BLaER1 treated with 17β-estradiol and CSF1 and Interleukin-3, amounts not matched to agents 10 nM and 100 nM (cell line): ENCODE measurements at regions not wholly inside any gene's neighbourhood (a gene's known extent, or its start where the extent isn't known, plus 50 kb on each side); places are given as distances from the start of the nearest gene placed in this dataset.

Experiments used
- H3K27ac ChIP-seq, 11 experiments: shearing (Covaris generic); formaldehyde crosslinking; 2 replicates each; pipeline ENCODE4 v1.8.1; 2022
- H3K27me3 ChIP-seq, 11 experiments: shearing (Covaris generic); formaldehyde crosslinking; 2 replicates each; pipeline ENCODE4 v1.8.1; 2022
- H3K36me3 ChIP-seq, 11 experiments: shearing (Covaris generic); formaldehyde crosslinking; 2 replicates each; pipeline ENCODE4 v1.8.1; 2022
- H3K4me1 ChIP-seq, 10 experiments: shearing (Covaris generic); formaldehyde crosslinking; 2 replicates each; pipeline ENCODE4 v1.8.1; 2022
- H3K4me2 ChIP-seq, 11 experiments: shearing (Covaris generic); formaldehyde crosslinking; 2 replicates each; pipeline ENCODE4 v1.8.1; 2022
- H3K4me3 ChIP-seq, 10 experiments: shearing (Covaris generic); formaldehyde crosslinking; 2 replicates each; pipeline ENCODE4 v1.8.1; 2022
- H3K9ac ChIP-seq, 11 experiments: shearing (Covaris generic); formaldehyde crosslinking; 2 replicates each; pipeline ENCODE4 v1.8.1; 2022
- H3K9me3 ChIP-seq, 11 experiments: shearing (Covaris generic); formaldehyde crosslinking; replicated peaks in 1 of 11; 2 replicates each; pipeline ENCODE4 v1.8.1; 2022
- H4K20me1 ChIP-seq, 11 experiments: shearing (Covaris generic); formaldehyde crosslinking; 2 replicates each; pipeline ENCODE4 v1.8.1; 2022
- Cebpa-rat ChIP-seq, 11 experiments: shearing (Covaris generic); IDR thresholded peaks; 2 replicates each; pipeline ENCODE4 v1.8.1; 2022

DNA sequence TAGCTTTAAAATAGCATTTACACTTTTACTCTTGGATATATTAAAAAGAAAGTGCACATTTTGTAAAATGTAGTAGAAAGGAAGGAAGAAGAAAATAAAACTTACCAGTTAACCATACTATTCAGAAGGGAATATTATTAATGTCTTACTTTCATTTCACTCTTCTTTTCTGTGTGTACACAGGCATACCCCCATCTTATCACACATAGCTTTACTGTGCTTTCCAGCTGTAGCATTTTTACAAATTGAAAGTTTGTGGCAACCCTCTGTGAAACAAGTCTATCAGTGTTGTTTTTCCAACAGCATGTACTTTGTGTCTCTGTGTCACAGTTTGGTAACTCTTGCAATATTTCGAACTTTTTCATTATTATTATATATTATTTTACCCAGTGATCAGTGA, 314.5 kb downstream of the UTRN start:
- H3K4me3 ChIP-seq = no peak overlapping the region
- H3K27me3 ChIP-seq = no peaks in the 10 kb centered on the region
- H4K20me1 ChIP-seq = no peaks in the 10 kb centered on the region
- H3K27ac ChIP-seq = no peak overlapping the region
- no peak for TF ChIP-seq Cebpa-rat (IDR thresholded peaks at IDR 0.05)
- H3K4me1 ChIP-seq = peaks cover 0 to 17% (median under 1%) of the 10 kb centered on the region in 10 experiments; a peak in 6 of 20 replicates
- H3K36me3 ChIP-seq = peaks cover 23 to 76% (median 40%) of the 10 kb centered on the region in 11 experiments; a peak in 21 of 22 replicates
- H3K9me3 ChIP-seq = peaks cover 19 to 30% (median 27%) of the 10 kb centered on the region in 11 experiments
- H3K4me2 ChIP-seq = no peak overlapping the region
- no peak overlapping the region for H3K9ac ChIP-seq

DNA sequence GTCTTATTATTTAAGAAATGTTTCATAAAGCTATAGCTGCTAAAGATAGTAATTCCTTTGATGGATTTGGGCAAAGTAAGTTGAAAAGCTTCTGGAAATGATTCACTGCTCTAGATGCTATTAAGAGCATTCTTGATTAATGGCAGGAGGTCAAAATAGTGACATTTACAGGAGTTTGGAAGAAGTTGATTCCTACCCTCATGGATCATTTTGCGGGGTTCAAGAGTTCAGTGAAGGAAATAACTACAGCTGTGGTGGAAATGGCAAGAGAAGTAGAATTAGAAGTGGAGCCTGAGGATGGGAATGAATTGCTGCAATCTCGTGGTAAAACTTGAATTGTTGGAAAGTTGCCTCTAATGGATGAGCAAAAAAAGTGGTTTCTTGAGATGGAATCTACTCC, 316.1 kb downstream of the UTRN start:
- Histone ChIP-seq H3K4me3 (no peak overlapping the region), H3K4me2 (no peak overlapping the region), H3K4me1 (peaks cover 0 to under 1% (median 0%) of the 10 kb centered on the region in 10 experiments; a peak in 2 of 20 replicates), H3K27ac (no peak overlapping the region), H3K9me3 (peaks cover 19 to 30% (median 27%) of the 10 kb centered on the region in 11 experiments), H3K27me3 (no peaks in the 10 kb centered on the region), H3K36me3 (peaks cover 25 to 66% (median 40%) of the 10 kb centered on the region in 11 experiments; a peak in 21 of 22 replicates), H3K9ac (no peak overlapping the region), H4K20me1 (no peaks in the 10 kb centered on the region)
- no peak for TF ChIP-seq Cebpa-rat (IDR thresholded peaks at IDR 0.05)

DNA sequence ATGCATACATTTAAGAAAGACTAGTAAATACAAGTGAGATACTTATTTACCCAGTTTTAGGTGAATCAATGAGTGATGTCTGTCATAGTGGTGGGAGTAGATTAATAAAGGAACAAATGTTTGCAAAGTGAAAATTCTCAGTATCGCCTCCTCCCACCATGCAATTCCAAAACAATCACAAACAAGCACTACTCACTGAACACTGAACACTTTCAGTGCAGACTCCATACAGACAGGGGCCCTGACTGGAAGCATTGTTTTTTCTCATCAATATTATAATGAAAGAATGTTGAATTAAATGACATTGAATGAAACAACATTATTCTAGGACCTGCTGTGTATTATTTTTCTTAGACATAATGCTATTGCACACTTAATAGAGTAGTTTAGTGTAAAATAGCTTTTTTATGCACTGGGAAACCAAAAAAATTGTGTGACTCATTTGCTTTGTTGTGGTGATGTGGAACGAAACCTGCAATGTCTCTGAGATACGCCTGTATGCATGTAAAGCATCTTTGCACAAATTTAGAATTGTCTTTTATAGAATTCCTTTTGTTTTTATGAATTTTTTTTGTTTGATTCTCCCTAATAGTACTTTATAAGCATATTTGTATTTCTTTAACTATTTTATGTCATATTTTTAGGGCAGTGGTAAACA, 317.5 kb downstream of the UTRN start:
- peaks cover 31 to 69% (median 47%) of the 10 kb centered on the region in 11 experiments; a peak in 21 of 22 replicates for H3K36me3 ChIP-seq
- H3K9me3 ChIP-seq = peaks cover 19 to 36% (median 29%) of the 10 kb centered on the region in 11 experiments
- no peaks in the 10 kb centered on the region; a peak in 1 of 22 replicates for H4K20me1 ChIP-seq
- no peak overlapping the region for H3K9ac ChIP-seq
- no peak for TF ChIP-seq Cebpa-rat (IDR thresholded peaks at IDR 0.05)
- H3K4me2 ChIP-seq = no peak overlapping the region
- H3K27me3 ChIP-seq = no peaks in the 10 kb centered on the region
- no peak overlapping the region for H3K27ac ChIP-seq
- H3K4me1 ChIP-seq = peaks cover 1 to 12% (median 3%) of the 10 kb centered on the region in 10 experiments; a peak in 16 of 20 replicates
- H3K4me3 ChIP-seq = no peak overlapping the region

DNA sequence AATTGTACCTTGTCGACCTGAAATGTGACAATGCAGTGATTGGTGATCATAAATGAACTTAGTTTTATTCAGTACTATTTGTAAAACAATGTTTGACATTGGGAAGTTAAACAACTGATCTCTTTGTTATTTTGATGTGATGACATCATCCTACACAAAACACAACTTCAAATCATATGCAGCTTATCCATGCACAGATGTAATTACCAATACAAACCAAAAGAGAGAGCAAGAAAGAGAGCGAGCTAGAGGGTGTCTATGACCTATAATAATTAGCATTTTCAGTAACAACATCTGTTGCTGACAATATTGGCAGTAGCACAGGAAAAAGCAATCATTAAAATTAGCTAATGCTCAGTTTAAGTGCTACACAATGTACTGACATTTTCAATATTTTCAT, 320.9 kb downstream of the UTRN start:
- no peaks in the 10 kb centered on the region; a peak in 1 of 22 replicates for H4K20me1 ChIP-seq
- no peak overlapping the region for H3K27ac ChIP-seq
- peaks cover 14 to 30% (median 19%) of the 10 kb centered on the region in 10 experiments for H3K4me1 ChIP-seq
- H3K36me3 ChIP-seq = peaks cover 17 to 64% (median 33%) of the 10 kb centered on the region in 11 experiments; a peak in 19 of 22 replicates
- H3K9me3 ChIP-seq = peaks cover 2 to 44% (median 26%) of the 10 kb centered on the region in 11 experiments; a peak in 20 of 22 replicates
- TF ChIP-seq Cebpa-rat (IDR thresholded peaks at IDR 0.05) = no peak
- H3K4me2 ChIP-seq = no peak overlapping the region
- H3K9ac ChIP-seq = no peak overlapping the region
- no peak overlapping the region for H3K4me3 ChIP-seq
- no peaks in the 10 kb centered on the region for H3K27me3 ChIP-seq

DNA sequence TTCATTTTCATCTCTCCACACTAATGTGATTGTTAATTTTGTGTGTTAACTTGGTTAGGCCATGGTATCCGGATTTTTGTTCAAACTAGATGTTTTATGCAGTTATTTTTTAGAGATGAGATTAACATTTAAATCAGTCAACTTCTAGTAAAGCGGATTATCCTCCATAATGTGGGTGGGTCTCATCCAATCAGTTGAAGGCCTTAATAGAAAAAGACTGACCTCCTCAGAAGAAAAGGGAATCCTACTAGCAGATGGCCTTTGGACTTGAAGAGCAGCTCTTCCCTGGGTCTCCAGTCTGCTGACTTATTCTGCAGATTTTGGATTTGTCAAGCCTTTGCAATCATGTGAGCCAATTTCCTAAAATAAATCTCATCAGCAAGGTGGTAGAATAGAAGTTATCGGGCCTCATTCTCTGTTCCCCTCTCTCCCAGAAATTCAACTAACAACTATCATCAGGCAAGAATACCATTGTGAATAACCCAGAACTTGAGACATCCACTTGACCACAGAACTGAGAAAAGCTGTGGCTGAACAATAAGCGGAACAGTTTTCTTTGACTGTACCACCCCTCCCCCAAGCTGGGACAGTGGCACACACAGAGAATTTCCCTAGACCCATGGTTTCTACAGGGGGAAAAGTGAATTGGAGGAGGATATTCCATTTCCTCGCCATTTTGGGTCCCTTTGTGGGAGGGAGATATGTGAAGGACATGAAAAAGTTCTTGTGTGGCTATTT, 323.0 kb downstream of the UTRN start:
- Histone ChIP-seq H3K27ac (peak overlapping the region in 10 of 11 experiments; percentile 12 to 67 (median 60); a peak in 16 of 22 replicates), H3K4me3 (peak overlapping the region in 7 of 10 experiments; percentile 6 to 34 (median 13); a peak in 9 of 20 replicates), H4K20me1 (no peaks in the 10 kb centered on the region; a peak in 1 of 22 replicates), H3K9me3 (peaks cover 0 to 36% (median 21%) of the 10 kb centered on the region in 11 experiments; a peak in 16 of 22 replicates), H3K27me3 (no peaks in the 10 kb centered on the region), H3K9ac (peak overlapping the region in 4 of 11 experiments; percentile 2 to 54 (median 18); a peak in 3 of 22 replicates), H3K4me1 (peaks cover 14 to 30% (median 19%) of the 10 kb centered on the region in 10 experiments), H3K36me3 (peaks cover 8 to 50% (median 23%) of the 10 kb centered on the region in 11 experiments; a peak in 17 of 22 replicates), H3K4me2 (peak overlapping the region; percentile 56 to 80 (median 71))
- TF ChIP-seq Cebpa-rat (IDR thresholded peaks at IDR 0.05) = no peak

DNA sequence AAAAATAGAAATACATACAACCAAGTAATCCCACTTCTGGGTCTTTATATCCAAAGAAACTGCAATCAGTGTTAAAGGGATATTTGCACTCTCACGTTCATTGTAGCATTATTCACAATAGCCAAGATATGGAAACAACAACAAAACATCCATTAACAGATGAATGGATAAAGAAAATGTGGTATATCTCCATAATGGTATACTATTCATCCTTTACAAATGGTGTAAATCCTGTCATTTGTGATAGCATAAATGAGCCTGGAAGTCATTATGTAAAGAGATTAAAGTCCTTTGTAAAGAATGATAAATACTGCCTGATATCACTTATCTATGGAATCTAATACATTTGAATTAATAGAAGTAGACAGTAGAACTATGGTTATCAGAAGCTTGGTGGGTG, 327.7 kb downstream of the UTRN start:
- Histone ChIP-seq H3K4me2 (no peak overlapping the region), H3K27ac (no peak overlapping the region), H3K9me3 (peaks cover 0 to 29% (median 21%) of the 10 kb centered on the region in 11 experiments; a peak in 16 of 22 replicates), H3K4me3 (no peak overlapping the region), H3K4me1 (peaks cover 14 to 36% (median 26%) of the 10 kb centered on the region in 10 experiments), H3K9ac (no peak overlapping the region), H3K36me3 (peaks cover 0 to 36% (median 16%) of the 10 kb centered on the region in 11 experiments; a peak in 12 of 22 replicates), H4K20me1 (peaks cover 0 to 7% (median 0%) of the 10 kb centered on the region in 11 experiments; a peak in 2 of 22 replicates), H3K27me3 (no peaks in the 10 kb centered on the region)
- TF ChIP-seq Cebpa-rat (IDR thresholded peaks at IDR 0.05) = no peak

DNA sequence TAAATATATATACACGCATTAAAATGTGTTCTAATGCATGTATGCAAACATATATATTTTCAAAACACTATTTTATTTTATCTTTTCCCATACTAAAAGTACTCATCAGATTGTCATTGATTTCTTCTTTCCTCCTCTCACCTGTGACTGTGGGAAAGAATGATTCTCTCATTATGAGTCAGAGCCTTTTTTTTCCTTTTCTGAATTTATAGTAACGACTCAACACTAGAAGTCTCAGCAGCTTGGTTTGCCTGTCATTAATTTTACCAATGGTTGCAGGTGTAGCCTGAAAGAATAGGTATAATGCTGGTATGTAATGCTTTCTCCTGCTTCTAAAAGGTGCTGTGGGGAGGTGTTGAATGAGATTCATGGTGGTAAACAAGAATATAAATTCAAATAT, 328.7 kb downstream of the UTRN start:
- no peak for TF ChIP-seq Cebpa-rat (IDR thresholded peaks at IDR 0.05)
- H3K27me3 ChIP-seq = no peaks in the 10 kb centered on the region
- H3K4me3 ChIP-seq = no peak overlapping the region
- no peak overlapping the region for H3K4me2 ChIP-seq
- peaks cover 3 to 25% (median 15%) of the 10 kb centered on the region in 10 experiments; a peak in 19 of 20 replicates for H3K4me1 ChIP-seq
- no peak overlapping the region for H3K9ac ChIP-seq
- H3K27ac ChIP-seq = no peak overlapping the region
- H3K9me3 ChIP-seq = peaks cover 0 to 19% (median 12%) of the 10 kb centered on the region in 11 experiments; a peak in 15 of 22 replicates
- peaks cover 0 to 7% (median 0%) of the 10 kb centered on the region in 11 experiments; a peak in 2 of 22 replicates for H4K20me1 ChIP-seq
- H3K36me3 ChIP-seq = peaks cover 0 to 36% (median 11%) of the 10 kb centered on the region in 11 experiments; a peak in 11 of 22 replicates

DNA sequence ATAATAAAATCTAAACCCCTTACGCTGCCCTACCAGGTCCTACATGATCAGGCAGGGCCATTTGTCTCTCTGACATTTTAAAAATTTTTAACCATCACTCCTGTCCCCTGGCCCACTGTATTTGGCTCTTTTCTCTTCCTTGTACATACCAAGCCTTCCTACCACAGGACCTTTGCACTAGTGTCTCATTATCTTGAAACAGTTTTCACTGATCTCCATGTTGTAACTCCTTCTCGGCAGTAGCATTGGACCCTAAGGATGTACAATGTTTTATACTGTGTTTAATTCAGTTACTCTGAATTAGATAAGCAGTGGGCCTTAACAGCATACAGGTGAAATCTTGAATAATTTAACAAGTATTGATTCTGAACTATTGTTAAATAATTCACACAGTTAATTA, 330.7 kb downstream of the UTRN start:
- Histone ChIP-seq H3K27ac (no peak overlapping the region), H3K4me2 (peak overlapping the region in 4 of 11 experiments; percentile 13 to 43 (median 27); a peak in 5 of 22 replicates), H3K4me3 (no peak overlapping the region), H4K20me1 (peaks cover 0 to 7% (median 0%) of the 10 kb centered on the region in 11 experiments; a peak in 2 of 22 replicates), H3K9me3 (peaks cover 0 to 2% (median 0%) of the 10 kb centered on the region in 11 experiments; a peak in 2 of 22 replicates), H3K27me3 (no peaks in the 10 kb centered on the region), H3K36me3 (peaks cover 0 to 27% (median 5%) of the 10 kb centered on the region in 11 experiments; a peak in 4 of 22 replicates), H3K4me1 (peaks cover 0 to 21% (median 10%) of the 10 kb centered on the region in 10 experiments; a peak in 12 of 20 replicates), H3K9ac (no peak overlapping the region)
- no peak for TF ChIP-seq Cebpa-rat (IDR thresholded peaks at IDR 0.05)
